NCI-H526 treated with DMSO at 0.1 percent for 48 hours (cell line): ENCODE measurements at regions not wholly inside any gene's neighbourhood (a gene's known extent, or its start where the extent isn't known, plus 50 kb on each side); places are given as distances from the start of the nearest gene placed in this dataset.

Experiments
- DNase-seq: peaks from one replicate; lab custom pipeline; 2025; lab: John Stamatoyannopoulos, UW

DNA sequence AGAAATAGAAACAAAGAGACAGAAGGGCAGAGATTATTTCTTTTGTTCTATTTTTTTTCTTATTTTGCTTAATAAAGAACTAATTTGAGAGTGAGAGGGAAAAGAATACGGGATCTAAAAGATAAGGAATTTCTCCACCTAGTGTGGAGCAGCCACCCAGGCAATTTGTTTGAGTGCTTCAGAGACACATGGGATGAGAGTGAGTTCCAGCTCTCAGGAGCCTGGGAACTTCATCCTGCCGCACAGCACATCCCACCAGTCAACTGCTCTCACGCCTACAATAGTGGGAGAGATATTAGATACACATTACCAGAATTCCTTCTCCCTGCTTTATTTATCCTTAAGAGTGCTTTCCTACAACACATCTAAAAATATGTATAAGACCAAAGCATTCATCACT lies 946.4 kb downstream of the PDHA2 start:
- DNase-seq: no peak

DNA sequence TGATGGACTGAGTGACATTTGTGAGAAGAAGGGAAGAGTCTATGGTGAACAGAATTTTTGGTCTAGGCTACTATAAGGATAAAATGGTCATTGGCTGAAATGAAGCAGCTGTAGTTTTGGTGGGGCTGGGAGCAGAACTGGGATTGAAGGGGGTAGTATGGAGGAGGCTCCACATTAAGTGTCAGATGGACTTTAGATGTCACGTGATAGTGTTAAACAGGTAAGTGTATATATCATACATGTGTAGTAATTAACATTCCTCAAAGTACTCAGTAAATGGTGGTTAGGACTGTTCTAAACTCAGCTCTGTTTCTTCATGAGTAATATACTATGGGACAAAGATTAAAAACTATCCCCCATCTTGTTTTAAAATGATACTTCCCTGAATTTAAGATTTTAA lies 947.9 kb downstream of the PDHA2 start:
- DNase-seq: no peak

DNA sequence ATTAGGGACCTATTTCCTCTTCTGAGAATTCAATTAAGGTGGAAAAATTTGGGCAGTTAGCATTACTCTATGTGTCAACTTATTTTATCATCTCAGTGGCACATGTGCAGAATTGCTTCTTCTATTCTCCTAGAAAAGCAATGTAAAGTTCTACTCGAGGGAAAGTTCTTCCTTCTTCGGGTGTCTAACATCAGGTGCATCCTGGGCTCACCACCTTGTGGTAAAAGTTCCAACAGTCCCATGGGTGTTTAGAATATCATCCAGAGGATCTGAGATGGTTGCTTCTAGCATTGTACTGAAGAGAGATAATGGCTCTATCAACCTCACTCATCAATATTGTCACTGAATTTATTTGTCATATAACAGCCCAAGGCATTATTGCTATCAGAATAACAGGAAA lies 969.7 kb downstream of the PDHA2 start:
- DNase-seq: no peak

DNA sequence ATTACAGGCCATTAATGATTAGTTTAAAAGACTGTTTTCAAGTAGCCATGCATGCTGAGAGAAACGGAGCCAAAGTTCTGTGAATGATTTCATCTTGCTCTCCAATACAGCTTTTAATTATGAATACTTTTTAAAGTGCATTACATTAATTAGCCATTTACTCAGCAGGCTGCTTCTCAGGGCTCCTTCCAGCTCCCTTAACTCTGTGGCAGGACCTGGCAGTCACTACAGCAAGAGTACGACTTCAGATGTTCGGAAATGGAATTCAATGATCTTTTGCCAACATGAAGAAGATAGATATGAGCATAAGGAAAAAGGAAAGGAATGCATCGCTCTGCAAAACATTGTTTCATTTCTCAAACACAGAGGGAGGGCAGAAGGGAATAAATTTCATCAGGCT lies 987.2 kb downstream of the PDHA2 start:
- DNase-seq: no peak

DNA sequence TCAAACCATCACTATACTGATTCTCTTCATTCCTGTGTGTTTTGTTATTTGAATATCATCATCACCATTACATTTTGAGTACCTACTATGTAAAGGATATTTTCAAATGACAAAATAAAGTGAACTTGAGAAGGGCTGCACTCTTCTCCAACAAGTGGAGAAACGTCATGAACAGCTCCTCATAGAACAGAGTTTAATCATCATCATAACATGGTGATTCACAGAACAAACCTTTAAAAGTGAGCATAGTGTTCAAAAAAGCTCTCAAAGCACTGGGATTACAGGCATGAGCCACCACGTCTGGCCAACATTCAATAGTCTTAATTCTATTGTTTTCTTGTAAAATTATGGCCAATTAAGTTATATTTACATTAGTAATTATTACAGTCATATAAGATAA lies 993.9 kb downstream of the PDHA2 start:
- DNase-seq: no peak

DNA sequence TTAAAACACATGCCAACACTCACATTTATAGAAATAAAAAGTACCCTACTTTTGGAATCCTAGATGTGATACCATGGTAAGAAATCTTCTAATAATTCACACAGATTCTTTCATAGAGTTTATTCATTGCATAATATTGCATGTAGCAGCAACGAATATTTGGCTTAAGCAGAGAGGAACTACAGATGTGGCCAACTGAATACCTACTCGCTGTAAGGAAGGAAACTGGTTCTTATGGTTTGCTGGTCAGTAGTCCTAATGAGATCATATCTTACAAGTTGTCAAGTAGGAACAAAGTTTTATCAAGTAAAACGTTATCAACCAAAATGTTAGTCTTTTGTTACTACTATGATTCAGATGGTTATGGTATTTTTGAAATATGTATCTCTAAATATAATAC lies 996.1 kb downstream of the PDHA2 start:
- no peak for DNase-seq

DNA sequence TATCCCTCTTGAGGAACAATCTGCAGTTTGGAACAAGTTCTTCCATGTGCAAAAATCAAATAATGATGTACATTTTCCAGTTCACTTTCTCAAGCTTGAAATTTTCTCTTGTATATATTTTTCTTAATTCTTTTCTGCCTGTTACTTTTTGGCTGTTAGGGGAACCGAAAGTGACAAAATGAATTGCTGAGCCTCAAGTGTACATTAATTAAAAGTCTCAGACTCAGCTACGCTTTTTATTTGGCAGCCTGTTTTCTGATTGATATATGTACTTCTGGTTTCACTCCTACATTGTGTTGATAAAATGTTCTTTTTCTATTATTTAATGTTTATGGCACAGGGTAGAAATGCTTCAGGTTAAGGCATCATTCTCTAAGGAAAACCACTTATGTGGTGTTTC lies 999.5 kb downstream of the PDHA2 start:
- DNase-seq: no peak

DNA sequence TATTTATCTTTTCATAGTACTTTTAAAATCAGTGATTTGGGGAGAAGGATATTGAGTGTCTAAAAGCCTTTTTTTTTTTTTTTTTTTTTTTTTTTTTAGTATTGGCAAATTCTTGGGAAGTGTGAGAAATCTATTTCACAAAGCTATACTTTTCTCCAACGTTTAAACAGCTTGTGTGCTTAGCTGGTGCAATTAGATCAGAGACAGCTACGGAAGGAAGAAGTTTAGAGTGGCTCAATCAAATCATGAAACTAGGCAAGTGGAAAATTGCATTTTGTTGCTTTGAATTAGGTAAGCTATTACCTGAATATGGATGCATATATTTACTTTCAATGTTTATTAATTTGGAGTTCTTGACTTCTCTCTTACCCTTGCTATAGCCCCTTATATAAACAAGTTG lies 1001.9 kb downstream of the PDHA2 start:
- DNase-seq: no peak

DNA sequence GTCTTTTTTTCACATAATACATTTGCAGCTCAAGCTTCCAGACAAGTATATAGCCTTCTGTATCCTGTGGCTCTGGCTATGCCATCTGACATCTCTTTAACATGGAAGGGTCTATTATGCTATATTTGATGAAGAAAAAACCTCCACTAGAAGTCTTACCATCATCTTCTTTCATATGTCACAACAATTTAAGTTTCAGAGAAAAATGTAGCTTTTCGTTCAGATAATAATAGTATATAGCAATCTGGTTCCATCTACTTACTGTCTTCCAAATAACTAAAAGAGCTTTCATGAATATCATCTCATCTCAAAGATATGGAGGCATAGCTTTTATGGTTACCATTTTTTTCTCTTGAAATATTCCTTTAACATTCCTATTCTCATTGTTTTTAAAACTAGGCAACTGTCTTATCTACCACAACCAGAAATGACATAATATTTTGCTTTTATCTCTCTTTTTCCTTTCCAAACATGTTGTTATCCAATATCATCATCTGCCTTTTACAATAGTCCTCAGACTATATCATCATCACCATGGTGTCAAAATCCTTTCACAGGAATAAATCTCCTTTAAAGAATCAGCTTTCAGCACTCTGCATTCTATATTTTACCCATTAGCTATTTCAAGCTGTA lies 1005.1 kb downstream of the PDHA2 start:
- DNase-seq: no peak

DNA sequence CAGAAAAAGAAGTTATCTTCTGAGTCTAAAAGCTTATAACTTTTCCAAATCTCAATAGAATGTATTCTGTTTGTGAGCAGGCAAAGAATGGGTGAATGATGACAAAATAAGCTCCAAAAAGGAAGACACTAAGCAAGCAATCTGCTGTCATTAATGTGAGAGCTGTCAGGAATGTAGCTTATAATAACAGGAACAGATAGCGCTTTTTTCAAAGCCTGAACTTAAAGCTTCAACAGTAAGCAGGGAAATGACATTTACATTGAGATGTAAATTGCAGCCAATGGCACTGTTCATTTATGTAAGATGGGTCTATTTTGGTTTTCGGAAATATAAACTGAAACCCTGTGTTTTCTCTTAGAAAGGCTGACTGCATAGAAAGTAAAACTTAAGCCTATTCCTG lies 1005.9 kb downstream of the PDHA2 start:
- DNase-seq: no peak

DNA sequence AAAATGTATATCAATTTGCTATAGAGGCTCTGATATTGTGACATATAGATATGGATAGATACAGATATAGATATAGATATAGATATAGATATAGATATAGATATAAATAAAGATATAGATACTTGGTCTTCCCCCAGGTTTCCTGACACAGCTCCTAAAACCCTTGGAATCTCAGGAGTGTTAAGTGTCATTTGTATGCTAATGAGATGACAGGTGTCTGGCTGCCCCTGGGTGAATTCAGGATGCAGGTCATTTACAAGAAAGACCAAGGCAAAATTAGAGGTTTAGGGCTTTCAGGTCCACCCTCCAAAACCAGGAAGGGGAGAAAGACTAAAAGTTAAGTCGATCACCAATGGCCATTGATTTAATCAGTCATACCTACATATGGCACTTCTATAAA lies 1034.8 kb downstream of the PDHA2 start:
- no peak for DNase-seq

DNA sequence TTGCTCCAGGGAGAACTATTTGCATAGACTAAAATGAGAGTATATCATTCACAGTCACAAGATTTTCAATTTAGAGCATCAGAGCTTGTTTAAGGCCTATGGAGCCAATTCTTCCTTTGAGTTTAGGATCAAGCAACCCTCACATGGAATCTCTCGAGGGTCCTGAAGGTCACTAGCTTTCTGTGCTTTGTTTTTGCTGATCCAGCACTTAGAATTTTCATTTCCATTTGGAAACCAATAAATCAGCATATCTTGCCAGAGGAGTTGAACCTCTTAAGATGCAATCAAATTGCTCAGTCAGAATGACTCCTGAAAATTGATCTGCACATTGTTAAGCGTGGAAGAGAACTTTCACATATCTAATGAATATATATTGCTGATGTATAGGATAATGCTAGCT lies 1039.6 kb downstream of the PDHA2 start:
- no peak for DNase-seq

DNA sequence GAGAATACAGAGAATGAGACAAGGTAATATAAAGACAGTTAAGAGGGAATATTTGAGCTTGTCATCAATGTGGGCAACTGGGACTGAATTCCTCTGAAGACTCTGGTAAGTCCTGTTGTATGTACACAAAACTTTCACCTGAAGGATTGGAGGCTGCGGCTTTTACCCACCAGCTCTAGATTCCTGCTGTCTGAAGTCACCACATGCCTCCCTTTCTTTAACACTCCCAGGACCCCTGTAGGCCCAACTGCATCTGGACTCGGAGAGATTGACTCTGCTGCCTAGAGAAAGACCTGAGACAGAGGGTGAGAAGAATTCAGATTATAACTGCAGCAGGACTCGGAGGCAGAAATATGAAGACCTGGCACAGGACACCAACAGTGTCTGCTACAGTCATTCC lies 1048.0 kb downstream of the PDHA2 start:
- DNase-seq: no peak

DNA sequence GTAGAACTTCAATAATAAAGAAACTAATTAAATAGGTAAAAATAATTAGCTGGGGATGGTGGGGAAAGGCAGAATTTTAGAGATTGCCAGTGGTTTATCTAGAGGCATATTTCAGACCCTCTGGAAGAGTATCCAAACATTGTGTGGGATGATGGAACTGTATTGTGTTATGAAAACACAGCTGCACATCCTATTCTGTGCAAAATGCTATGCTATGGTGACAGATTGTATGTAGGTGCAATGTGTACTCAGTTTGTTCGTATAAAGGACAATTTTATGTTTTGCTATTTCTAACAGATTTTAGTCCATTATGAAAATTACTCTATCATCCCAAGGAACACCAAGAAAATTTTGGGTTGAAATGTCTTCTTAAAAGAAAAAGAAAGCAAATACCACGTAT lies 1054.7 kb downstream of the PDHA2 start:
- no peak for DNase-seq

DNA sequence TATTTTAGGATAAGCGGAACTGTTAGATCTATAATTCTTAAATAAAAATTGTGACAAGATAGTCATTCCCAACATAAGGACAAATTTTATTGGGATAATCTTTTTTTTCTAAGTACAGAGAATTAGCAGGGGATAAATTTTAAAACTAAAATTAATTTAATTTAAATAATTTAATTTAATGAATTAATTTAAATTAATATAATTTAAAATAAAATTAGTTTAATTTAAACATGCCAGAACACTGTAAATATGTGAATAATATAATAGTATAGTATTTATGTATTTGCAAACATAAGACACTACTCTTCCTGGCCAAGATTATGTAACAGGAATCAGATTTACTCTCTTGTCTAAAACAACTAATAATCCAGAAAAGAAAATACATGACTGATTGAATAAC lies 1055.9 kb downstream of the PDHA2 start:
- DNase-seq: no peak

DNA sequence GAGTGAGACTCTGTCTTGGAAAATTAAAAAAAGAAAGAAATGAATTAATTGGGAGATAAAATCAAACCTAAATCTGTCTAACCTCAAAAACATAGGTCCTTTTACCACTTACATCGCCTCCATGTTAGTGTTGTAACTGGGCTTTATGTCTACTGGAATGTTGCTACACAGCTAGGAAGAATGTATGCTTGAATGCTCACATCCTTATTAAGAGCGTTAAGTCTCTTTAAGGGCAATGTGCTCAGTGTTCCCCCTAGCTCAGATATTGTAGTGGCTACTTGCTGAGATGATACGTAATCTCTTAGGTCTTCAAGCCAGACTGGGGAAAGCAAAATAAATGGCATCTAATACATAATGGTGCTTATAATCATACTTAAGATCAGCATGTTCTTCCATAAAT lies 1072.8 kb downstream of the PDHA2 start:
- no peak for DNase-seq

DNA sequence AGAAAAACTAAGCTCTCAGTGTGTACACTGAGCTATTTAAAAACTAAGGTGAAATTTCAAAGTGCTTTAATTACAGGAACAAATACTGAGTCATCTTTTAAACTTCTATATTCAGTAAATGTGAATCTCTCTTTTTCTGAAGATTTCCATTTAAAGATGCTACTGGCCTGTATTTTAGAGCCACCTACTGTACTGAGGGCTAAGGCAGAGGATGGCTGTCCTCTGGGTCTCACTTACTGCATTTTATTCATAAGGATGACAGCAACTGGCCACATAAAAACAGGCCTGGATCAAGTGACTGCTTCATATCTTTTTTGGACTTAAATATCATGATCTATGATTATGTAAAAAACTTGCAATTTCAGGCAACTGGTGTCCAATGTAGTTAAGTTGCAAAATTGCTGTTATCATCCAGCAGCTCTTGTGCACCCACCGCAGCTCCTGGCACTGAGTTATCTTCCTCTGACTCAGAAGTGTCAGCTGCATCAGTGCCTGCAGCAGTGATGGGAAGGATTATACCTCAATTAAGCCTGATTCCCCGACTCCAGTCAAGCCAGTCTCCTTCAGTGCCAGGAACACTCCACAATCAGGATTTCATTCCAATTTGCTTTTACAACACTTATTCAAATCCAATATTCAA lies 1073.7 kb downstream of the PDHA2 start:
- no peak for DNase-seq

DNA sequence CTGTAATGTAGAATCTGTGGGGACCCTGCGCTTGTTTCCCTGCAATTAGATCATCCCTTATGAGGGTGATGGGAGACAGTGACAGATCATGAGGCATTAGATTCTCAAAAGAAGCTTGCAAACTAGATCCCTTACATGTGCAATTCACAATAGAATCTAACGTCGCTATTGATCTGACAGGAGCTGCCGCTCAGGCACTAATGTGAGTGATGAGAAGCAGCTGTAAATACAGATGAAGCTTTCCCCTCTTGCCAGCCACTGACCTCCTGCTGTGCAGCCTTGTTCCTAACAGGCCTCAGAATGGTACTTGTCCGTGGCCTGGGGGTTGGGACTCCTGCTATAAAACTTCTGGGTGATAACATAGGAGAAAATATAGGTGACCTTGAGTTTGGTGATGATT lies 1076.8 kb downstream of the PDHA2 start:
- DNase-seq: no peak

DNA sequence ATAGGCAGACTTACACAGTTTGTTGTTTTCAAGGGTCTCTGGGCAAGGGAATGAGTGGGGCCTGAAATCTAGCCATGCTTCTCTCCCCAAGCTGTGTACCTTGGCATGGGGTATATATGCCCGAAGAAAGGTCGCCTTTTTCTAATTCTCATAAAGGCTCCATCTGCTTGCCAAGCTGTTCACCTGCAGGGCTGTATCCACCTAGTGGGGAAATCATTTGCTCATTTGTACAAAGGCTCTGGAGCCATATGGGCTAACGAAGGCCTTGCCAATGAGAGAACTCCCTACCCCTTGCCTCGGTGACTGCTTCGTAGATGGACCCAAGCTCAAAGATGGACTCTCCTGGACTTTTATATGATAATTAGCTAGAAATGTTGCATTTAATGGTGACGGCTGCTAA lies 1097.0 kb downstream of the PDHA2 start:
- no peak for DNase-seq

DNA sequence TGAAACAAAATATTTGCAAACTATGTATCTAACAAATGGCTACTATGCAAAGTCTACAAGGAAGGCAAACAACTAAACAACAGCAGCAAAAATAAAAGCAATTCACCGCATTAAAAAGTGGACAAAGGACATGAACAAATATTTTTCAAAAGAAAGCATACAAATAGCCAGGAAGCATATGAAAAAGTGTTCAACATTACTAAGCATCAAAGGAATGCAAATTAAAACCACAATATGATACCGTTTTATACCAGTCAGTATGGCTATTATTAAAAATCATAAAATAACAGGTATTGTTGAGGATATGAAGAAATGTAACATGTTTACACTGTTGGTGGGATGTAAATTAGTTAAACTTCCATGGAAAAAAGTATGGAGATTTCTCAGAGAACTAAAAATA lies 1106.7 kb downstream of the PDHA2 start:
- no peak for DNase-seq

DNA sequence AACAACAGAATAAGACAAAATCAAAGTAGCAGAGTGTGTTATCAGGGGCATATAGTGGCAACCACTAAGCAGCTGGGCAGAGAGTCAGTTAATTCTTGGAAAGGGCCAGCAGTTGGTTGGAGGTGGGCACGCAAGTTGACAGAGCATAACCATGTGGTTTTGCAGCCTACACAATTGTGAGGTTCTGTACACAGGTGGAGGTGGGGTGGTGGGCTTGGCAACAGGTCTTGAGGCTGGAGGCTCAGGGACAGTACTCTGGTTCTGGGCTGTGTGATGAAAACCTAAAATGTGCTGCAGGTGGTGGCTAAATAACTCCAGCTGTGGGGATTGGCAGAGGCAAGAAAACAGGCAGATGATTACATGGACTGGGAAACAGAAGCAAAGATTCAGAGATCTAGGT lies 1112.7 kb downstream of the PDHA2 start:
- DNase-seq: no peak

DNA sequence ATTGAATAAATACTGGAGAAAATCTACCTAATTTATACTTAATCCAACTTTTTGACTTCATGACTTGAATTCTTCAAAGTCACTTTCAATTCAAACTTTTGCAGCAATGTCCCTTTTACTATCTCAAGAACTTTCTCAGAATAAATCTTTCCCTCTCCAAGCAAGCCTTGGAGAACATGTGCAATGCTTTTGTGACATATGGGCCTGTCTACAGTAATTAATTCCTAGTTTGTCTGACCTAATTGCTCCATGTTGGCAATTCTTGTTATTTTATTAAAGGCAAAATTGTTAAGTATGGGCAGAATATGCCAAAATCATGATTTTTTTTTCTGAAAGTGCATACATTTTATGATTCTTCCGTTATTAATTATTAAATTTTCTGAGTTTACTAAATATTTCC lies 1115.3 kb downstream of the PDHA2 start:
- DNase-seq: no peak

DNA sequence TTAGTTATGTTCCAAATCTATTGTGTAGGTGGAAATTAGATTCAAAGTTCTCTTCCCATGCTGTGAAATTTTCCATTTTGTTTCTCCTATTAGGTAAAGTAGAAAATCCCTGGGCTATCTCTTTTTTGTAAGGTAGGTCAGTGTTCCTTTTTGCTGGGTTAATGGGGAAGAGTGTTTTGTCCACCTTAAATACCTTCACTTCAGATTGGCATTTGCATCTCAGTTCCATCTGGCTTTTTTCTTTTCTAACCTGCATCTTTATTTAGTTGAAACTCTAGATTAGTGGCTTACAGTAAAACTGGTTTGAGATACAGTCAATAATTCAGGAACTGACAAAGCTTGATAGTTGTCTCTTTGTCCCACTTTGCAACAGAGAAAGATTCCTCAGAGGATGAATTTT lies 1115.8 kb downstream of the PDHA2 start:
- no peak for DNase-seq

DNA sequence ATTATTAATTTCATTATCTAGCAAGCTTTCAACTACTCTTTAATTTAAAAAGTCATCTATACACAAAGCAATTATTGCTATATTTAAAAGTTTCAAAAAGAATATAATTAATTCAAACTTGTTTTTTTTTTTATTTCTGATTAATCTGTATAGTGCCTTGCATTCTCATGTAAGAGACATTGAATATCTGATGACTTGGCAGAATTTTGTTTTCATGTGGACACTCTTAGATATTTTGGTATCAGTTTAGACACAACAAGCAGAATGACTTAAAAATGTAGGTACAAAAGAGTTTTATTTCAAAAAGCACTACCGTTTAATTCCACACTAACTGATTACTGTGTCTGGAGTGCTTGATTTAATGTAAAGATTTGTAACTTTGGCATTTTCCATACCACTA lies 1129.6 kb downstream of the PDHA2 start:
- no peak for DNase-seq
